ENCODE measurements at regions not wholly inside any gene's neighbourhood (a gene's known extent, or its start where the extent isn't known, plus 50 kb on each side); places are given as distances from the start of the nearest gene placed in this dataset.

GRCh38 chr6:120129228-120129627 lies 779.7 kb upstream of the MAN1A1 start:
- no peak for DNase-seq
- no peaks in the 10 kb centered on the region for H3K36me3 ChIP-seq
- TF ChIP-seq POLR2A (IDR thresholded peaks at IDR 0.05): no peak
- TF ChIP-seq, protein P1, sequence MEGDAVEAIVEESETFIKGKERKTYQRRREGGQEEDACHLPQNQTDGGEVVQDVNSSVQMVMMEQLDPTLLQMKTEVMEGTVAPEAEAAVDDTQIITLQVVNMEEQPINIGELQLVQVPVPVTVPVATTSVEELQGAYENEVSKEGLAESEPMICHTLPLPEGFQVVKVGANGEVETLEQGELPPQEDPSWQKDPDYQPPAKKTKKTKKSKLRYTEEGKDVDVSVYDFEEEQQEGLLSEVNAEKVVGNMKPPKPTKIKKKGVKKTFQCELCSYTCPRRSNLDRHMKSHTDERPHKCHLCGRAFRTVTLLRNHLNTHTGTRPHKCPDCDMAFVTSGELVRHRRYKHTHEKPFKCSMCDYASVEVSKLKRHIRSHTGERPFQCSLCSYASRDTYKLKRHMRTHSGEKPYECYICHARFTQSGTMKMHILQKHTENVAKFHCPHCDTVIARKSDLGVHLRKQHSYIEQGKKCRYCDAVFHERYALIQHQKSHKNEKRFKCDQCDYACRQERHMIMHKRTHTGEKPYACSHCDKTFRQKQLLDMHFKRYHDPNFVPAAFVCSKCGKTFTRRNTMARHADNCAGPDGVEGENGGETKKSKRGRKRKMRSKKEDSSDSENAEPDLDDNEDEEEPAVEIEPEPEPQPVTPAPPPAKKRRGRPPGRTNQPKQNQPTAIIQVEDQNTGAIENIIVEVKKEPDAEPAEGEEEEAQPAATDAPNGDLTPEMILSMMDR (IDR thresholded peaks at IDR 0.05): no peak
- no peak overlapping the region for H3K27ac ChIP-seq
- H3K4me3 ChIP-seq: no peak overlapping the region
- no peaks in the 10 kb centered on the region for H3K9me3 ChIP-seq
- intact Hi-C loops (cut with DNase I; ENCODE audit: low total_unique reads): no loop called here
- no peaks in the 10 kb centered on the region for H3K4me1 ChIP-seq
- no peaks in the 10 kb centered on the region for H3K27me3 ChIP-seq

GRCh38 chr6:120122401-120122800 lies 772.8 kb upstream of the MAN1A1 start:
- Histone ChIP-seq H3K4me3 (no peak overlapping the region), H3K4me1 (no peaks in the 10 kb centered on the region), H3K9me3 (no peaks in the 10 kb centered on the region), H3K27ac (no peak overlapping the region), H3K36me3 (no peaks in the 10 kb centered on the region), H3K27me3 (no peaks in the 10 kb centered on the region)
- TF ChIP-seq, protein P1 (IDR thresholded peaks at IDR 0.05): no peak
- TF ChIP-seq POLR2A (IDR thresholded peaks at IDR 0.05): no peak
- intact Hi-C loops (cut with DNase I; ENCODE audit: low total_unique reads): no loop called here
- DNase-seq: no peak

- Histone ChIP-seq H3K36me3 (no peaks in the 10 kb centered on the region), H3K4me3 (no peak overlapping the region), H3K27ac (no peak overlapping the region), H3K4me1 (no peaks in the 10 kb centered on the region), H3K27me3 (no peaks in the 10 kb centered on the region), H3K9me3 (no peaks in the 10 kb centered on the region)
- intact Hi-C loops (cut with DNase I; ENCODE audit: low total_unique reads): no loop called here
- TF ChIP-seq, protein P1 (IDR thresholded peaks at IDR 0.05): no peak
- TF ChIP-seq POLR2A (IDR thresholded peaks at IDR 0.05): no peak
- DNase-seq: no peak
Observed at GRCh38 chr6:120116343-120116742, 766.8 kb upstream of the MAN1A1 start.

GRCh38 chr6:120112980-120113379 lies 763.4 kb upstream of the MAN1A1 start:
- no peak for DNase-seq
- Histone ChIP-seq H3K27me3 (no peaks in the 10 kb centered on the region), H3K9me3 (no peaks in the 10 kb centered on the region), H3K4me1 (no peaks in the 10 kb centered on the region), H3K27ac (no peak overlapping the region), H3K4me3 (no peak overlapping the region), H3K36me3 (no peaks in the 10 kb centered on the region)
- intact Hi-C loops (cut with DNase I; ENCODE audit: low total_unique reads): no loop called here
- TF ChIP-seq POLR2A (IDR thresholded peaks at IDR 0.05): no peak
- TF ChIP-seq, protein P1 (IDR thresholded peaks at IDR 0.05): no peak

DNA sequence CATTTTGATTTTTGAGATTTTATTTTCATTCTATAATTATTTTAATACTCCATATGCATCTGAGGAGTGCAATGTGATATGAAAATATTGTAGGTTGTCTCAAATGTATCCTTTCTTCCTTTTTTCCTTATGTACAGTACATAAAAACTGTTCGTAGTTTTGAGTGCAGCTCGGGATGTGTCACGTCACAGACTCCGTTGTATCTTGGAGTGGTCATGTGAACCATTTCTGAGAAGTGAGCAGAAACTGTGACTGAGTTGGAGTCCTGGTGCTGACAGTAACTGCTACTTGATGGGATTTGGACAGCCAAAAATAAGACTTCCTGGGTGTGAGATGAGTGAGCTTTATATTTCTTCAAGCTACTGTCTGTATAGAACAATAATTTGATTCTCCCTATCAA lies 761.4 kb upstream of the MAN1A1 start:
- no peak for DNase-seq
- TF ChIP-seq, protein P1 (IDR thresholded peaks at IDR 0.05): no peak
- TF ChIP-seq POLR2A (IDR thresholded peaks at IDR 0.05): no peak
- Histone ChIP-seq H3K27me3 (no peaks in the 10 kb centered on the region), H3K9me3 (no peaks in the 10 kb centered on the region), H3K4me3 (no peak overlapping the region), H3K4me1 (no peaks in the 10 kb centered on the region), H3K27ac (no peak overlapping the region), H3K36me3 (no peaks in the 10 kb centered on the region)
- intact Hi-C loops (cut with DNase I; ENCODE audit: low total_unique reads): no loop called here

Measured in uterus (tissue), 3 donors.